ENCODE measurements at regions not wholly inside any gene's neighbourhood (a gene's known extent, or its start where the extent isn't known, plus 50 kb on each side); places are given as distances from the start of the nearest gene placed in this dataset.

DNA sequence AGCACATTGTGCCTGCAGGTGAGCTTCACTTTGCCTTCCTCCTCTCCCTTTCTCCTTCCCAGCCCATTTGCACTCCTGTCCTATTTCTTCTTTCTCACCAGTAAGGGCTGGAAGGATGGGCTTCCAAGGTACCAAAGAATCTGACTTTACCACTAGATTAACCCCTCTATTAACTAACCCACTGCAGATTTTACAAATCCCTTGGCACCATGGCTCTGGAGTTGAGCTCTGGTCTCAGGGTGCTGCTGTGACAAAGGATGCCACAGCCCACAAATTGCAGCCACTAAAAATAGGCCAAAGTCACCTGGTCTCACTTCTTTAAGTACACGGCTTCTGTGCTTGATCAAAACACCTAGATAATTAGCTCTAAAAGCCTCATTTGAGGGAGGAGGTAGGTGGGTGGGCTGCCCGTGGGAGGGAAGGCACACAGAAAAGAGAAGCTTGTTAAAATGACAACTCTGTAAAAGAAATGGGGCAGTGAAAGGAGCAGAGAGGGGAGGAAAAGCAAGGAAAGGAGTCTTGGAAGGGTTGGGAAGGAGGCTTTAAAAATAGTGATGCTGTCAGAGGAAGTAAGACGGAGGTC is 327.4 kb downstream of the DRD1 start:
- TF ChIP-seq, protein P1, sequence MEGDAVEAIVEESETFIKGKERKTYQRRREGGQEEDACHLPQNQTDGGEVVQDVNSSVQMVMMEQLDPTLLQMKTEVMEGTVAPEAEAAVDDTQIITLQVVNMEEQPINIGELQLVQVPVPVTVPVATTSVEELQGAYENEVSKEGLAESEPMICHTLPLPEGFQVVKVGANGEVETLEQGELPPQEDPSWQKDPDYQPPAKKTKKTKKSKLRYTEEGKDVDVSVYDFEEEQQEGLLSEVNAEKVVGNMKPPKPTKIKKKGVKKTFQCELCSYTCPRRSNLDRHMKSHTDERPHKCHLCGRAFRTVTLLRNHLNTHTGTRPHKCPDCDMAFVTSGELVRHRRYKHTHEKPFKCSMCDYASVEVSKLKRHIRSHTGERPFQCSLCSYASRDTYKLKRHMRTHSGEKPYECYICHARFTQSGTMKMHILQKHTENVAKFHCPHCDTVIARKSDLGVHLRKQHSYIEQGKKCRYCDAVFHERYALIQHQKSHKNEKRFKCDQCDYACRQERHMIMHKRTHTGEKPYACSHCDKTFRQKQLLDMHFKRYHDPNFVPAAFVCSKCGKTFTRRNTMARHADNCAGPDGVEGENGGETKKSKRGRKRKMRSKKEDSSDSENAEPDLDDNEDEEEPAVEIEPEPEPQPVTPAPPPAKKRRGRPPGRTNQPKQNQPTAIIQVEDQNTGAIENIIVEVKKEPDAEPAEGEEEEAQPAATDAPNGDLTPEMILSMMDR (IDR thresholded peaks at IDR 0.05) = no peak
- TF ChIP-seq POLR2A (IDR thresholded peaks at IDR 0.05) = no peak
- no peak for TF ChIP-seq POLR2AphosphoS5 (IDR thresholded peaks at IDR 0.05)

Measured in breast epithelium (tissue), 3 donors.